H1 (cell line): ENCODE measurements at regions not wholly inside any gene's neighbourhood (a gene's known extent, or its start where the extent isn't known, plus 50 kb on each side); places are given as distances from the start of the nearest gene placed in this dataset.

Experiments used
- SAP30 ChIP-seq: fragments of 300-600 bp; sonication (generic); IDR thresholded peaks from 2 replicates; pipeline ENCODE4 v1.7.1; 2012; ENCODE audit warnings: low read length, moderate library complexity, mild to moderate bottlenecking, inconsistent platforms; ENCODE audit not compliant: insufficient read depth, insufficient replicate concordance
- TBP ChIP-seq: IDR thresholded peaks from 2 replicates; pipeline ENCODE4 v1.6.1; 2011; ENCODE audit warnings: low read depth, low read length, improper control_type of control experiment
- TCF12 ChIP-seq: IDR thresholded peaks from 2 replicates; pipeline ENCODE4 v1.6.1; 2011; ENCODE audit warnings: low read depth, mild to moderate bottlenecking, low read length
- TF ChIP-seq, protein P1 (sequence below), 3 experiments: IDR thresholded peaks; 1 replicate in 2 of 3; 2 replicates in 1 of 3; pipeline versions ENCODE4 v1.5.1 to v1.6.1; 2011; ENCODE audit warnings: low read length in 3 of 3, mild to moderate bottlenecking in 3 of 3, inconsistent platforms in 2 of 3, low read depth in 1 of 3, moderate library complexity in 1 of 3; ENCODE audit not compliant: insufficient read depth in 1 of 3; ENCODE audit errors: control extremely low read depth in 1 of 3

DNA sequence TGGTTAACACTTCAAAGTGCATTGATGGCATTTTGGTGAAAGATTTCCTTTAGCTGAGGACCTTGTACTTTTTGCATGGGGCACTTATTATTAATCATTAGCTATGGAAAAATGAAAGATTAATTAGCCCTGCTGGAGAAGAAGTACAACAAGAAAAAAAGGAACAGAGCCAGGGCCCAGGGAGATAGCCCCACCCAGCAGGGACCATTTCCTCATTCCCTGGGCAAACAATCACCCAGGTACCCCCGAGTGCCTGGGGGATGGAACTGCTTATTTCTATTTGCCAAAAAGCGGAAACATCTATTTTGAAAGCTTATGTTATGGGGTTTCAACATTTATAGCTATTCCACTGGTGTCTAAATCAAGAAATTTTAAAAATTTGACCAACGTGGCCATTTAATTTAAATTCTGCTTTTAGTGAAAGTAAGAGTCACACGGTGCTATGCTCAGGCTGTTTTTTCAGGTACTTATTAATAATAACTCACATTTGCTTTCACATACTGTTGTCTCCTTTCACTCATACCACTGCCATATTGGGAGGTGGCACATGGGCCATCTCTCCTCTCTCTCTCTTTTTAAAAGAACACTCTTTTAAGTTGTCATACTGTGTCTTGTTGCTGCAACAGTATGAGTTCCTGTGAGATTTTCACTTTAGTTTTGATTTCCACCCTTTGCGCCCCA is 143.6 kb upstream of the KIF5B start (continued):
- TF ChIP-seq, protein P1, sequence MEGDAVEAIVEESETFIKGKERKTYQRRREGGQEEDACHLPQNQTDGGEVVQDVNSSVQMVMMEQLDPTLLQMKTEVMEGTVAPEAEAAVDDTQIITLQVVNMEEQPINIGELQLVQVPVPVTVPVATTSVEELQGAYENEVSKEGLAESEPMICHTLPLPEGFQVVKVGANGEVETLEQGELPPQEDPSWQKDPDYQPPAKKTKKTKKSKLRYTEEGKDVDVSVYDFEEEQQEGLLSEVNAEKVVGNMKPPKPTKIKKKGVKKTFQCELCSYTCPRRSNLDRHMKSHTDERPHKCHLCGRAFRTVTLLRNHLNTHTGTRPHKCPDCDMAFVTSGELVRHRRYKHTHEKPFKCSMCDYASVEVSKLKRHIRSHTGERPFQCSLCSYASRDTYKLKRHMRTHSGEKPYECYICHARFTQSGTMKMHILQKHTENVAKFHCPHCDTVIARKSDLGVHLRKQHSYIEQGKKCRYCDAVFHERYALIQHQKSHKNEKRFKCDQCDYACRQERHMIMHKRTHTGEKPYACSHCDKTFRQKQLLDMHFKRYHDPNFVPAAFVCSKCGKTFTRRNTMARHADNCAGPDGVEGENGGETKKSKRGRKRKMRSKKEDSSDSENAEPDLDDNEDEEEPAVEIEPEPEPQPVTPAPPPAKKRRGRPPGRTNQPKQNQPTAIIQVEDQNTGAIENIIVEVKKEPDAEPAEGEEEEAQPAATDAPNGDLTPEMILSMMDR (IDR thresholded peaks at IDR 0.05; ENCODE audit: control extremely low read depth in 1 of 3, insufficient read depth in 1 of 3, low read depth in 1 of 3, low read length in 3 of 3): no peak
- no peak for TF ChIP-seq TBP
- TF ChIP-seq SAP30: no peak
- TF ChIP-seq TCF12: no peak
